ENCODE measurements at regions not wholly inside any gene's neighbourhood (a gene's known extent, or its start where the extent isn't known, plus 50 kb on each side); places are given as distances from the start of the nearest gene placed in this dataset.
A peak's percentile ranks its signal among the peaks of the same experiment; 100 is the strongest.

- TF ChIP-seq CSRNP1 (CRISPR knock-in tag; IDR thresholded peaks at IDR 0.05) (peak; percentile 86), ARNTL (CRISPR knock-in tag; IDR thresholded peaks at IDR 0.05) (peak; percentile 99), ZNF543 (CRISPR knock-in tag; IDR thresholded peaks at IDR 0.05) (peak; percentile 89), HBP1 (CRISPR knock-in tag; IDR thresholded peaks at IDR 0.05; ENCODE audit: low read depth) (peak; percentile 77; the same call in 1 of the 2 replicates), ZSCAN31 (CRISPR knock-in tag; IDR thresholded peaks at IDR 0.05; ENCODE audit: low read depth) (peak; percentile 81), MBNL3 (CRISPR knock-in tag; conservative IDR thresholded peaks at IDR 0.05) (no peak), BRCA1 (CRISPR knock-in tag; IDR thresholded peaks at IDR 0.05) (peak; percentile 57; the same call in 1 of the 2 replicates), GTF2F1 (IDR thresholded peaks at IDR 0.05; ENCODE audit: low read length) (no peak), SRF (IDR thresholded peaks at IDR 0.05; ENCODE audit: low read depth, low read length) (no peak), TGIF2 (CRISPR knock-in tag; IDR thresholded peaks at IDR 0.05) (peak; percentile 97; the same call in 1 of the 2 replicates), ZFAT (CRISPR knock-in tag; conservative IDR thresholded peaks at IDR 0.05) (no peak), NFKBIZ (CRISPR knock-in tag; IDR thresholded peaks at IDR 0.05) (peak; percentile 99), HNRNPH1 (optimal IDR thresholded peaks at IDR 0.05; ENCODE audit: low read depth, low read length) (no peak), CBFB (CRISPR knock-in tag; IDR thresholded peaks at IDR 0.05) (peak; percentile 94), ATF7-NPFF (CRISPR knock-in tag; IDR thresholded peaks at IDR 0.05; ENCODE audit: low read depth) (peak; percentile 61)
- TF ChIP-seq, protein P1, sequence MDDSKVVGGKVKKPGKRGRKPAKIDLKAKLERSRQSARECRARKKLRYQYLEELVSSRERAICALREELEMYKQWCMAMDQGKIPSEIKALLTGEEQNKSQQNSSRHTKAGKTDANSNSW (CRISPR knock-in tag; IDR thresholded peaks at IDR 0.05; ENCODE audit: borderline replicate concordance) = no peak
- TF ChIP-seq, protein P2, sequence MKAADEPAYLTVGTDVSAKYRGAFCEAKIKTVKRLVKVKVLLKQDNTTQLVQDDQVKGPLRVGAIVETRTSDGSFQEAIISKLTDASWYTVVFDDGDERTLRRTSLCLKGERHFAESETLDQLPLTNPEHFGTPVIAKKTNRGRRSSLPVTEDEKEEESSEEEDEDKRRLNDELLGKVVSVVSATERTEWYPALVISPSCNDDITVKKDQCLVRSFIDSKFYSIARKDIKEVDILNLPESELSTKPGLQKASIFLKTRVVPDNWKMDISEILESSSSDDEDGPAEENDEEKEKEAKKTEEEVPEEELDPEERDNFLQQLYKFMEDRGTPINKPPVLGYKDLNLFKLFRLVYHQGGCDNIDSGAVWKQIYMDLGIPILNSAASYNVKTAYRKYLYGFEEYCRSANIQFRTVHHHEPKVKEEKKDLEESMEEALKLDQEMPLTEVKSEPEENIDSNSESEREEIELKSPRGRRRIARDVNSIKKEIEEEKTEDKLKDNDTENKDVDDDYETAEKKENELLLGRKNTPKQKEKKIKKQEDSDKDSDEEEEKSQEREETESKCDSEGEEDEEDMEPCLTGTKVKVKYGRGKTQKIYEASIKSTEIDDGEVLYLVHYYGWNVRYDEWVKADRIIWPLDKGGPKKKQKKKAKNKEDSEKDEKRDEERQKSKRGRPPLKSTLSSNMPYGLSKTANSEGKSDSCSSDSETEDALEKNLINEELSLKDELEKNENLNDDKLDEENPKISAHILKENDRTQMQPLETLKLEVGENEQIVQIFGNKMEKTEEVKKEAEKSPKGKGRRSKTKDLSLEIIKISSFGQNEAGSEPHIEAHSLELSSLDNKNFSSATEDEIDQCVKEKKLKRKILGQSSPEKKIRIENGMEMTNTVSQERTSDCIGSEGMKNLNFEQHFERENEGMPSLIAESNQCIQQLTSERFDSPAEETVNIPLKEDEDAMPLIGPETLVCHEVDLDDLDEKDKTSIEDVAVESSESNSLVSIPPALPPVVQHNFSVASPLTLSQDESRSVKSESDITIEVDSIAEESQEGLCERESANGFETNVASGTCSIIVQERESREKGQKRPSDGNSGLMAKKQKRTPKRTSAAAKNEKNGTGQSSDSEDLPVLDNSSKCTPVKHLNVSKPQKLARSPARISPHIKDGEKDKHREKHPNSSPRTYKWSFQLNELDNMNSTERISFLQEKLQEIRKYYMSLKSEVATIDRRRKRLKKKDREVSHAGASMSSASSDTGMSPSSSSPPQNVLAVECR (CRISPR knock-in tag; IDR thresholded peaks at IDR 0.05; ENCODE audit: borderline replicate concordance) = peak; percentile 79; the same call in 1 of the 2 replicates
These were observed 105.9 kb upstream of the SLC45A1 start (continued) for GRCh38 chr1:8211883-8212579.
